ENCODE measurements at regions not wholly inside any gene's neighbourhood (a gene's known extent, or its start where the extent isn't known, plus 50 kb on each side); places are given as distances from the start of the nearest gene placed in this dataset.

DNA sequence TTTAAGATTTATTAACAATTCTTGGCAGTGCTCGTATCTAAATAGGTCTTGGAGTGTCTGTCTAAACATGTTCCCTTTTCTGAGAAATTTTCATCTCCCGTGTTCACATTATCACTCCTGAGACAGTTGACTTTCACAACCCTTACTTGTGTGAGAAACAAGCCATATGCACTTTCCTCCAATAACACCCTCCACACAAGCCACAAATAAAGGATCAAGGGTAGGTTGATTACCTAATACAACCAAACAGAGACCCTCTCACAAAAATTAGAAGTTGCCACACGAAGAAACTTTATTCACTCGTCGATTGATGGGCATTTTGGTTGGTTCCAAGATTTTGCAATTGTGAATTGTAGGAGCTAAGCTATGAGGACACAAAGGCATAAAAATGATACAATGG, 763.9 kb downstream of the TRAM1L1 start:
- intact Hi-C loops (cut with DNase I, micrococcal nuclease): no loop called here
- H3K4me3 Mint-ChIP-seq: no peak overlapping the region
- Histone ChIP-seq H3K9me3 (ENCODE audit: control insufficient read depth in 1 of 2, insufficient read depth in 1 of 2, low read length in 2 of 2) (no peaks in the 10 kb centered on the region), H3K36me3 (ENCODE audit: insufficient read depth, low read length) (no peaks in the 10 kb centered on the region), H3K27me3 (ENCODE audit: control insufficient read depth in 1 of 2, insufficient read depth in 2 of 2, low read length in 2 of 2) (no peaks in the 10 kb centered on the region), H3K27ac (ENCODE audit: low read depth in 1 of 2, low read length in 2 of 2) (no peak overlapping the region), H3K4me3 (ENCODE audit: low read length) (no peak overlapping the region), H3K4me1 (ENCODE audit: insufficient read depth, low read length) (no peaks in the 10 kb centered on the region)
- DNase-seq (no peak), ATAC-seq (ENCODE audit: poor library complexity) (no peak)
- H3K4me1 Mint-ChIP-seq (ENCODE audit: low read depth): no peaks in the 10 kb centered on the region
- no peaks in the 10 kb centered on the region for H3K36me3 Mint-ChIP-seq (ENCODE audit: low read depth)
- ChIA-PET CTCF (no interaction called here), POLR2A (no interaction called here)
- no peaks in the 10 kb centered on the region for H3K9me3 Mint-ChIP-seq
- TF ChIP-seq, protein P1, sequence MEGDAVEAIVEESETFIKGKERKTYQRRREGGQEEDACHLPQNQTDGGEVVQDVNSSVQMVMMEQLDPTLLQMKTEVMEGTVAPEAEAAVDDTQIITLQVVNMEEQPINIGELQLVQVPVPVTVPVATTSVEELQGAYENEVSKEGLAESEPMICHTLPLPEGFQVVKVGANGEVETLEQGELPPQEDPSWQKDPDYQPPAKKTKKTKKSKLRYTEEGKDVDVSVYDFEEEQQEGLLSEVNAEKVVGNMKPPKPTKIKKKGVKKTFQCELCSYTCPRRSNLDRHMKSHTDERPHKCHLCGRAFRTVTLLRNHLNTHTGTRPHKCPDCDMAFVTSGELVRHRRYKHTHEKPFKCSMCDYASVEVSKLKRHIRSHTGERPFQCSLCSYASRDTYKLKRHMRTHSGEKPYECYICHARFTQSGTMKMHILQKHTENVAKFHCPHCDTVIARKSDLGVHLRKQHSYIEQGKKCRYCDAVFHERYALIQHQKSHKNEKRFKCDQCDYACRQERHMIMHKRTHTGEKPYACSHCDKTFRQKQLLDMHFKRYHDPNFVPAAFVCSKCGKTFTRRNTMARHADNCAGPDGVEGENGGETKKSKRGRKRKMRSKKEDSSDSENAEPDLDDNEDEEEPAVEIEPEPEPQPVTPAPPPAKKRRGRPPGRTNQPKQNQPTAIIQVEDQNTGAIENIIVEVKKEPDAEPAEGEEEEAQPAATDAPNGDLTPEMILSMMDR (IDR thresholded peaks at IDR 0.05): no peak
- no peaks in the 10 kb centered on the region for H3K27me3 Mint-ChIP-seq
- no peak overlapping the region for H3K27ac Mint-ChIP-seq

DNA sequence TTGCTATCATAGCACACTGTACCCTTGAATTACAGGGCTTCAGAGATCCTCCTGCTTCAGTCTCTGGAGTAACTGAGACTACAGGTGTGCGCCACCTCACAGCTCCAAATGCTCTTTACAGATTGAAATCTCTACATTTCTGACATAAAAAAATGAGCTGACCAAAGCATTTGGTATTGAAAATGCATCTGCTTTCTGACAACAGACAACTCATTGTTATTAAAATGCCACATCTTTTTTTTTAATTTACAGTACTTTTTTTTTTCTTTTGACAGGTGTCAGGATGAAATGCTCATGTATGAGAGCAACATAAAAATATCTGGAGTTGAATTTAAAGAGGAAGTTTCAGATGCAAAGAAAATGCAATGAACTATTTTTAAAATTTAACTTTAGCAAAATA, 764.5 kb downstream of the TRAM1L1 start:
- ATAC-seq (ENCODE audit: poor library complexity): no peak
- Mint-ChIP-seq H3K9me3 (no peaks in the 10 kb centered on the region), H3K4me3 (no peak overlapping the region), H3K36me3 (ENCODE audit: low read depth) (no peaks in the 10 kb centered on the region), H3K4me1 (ENCODE audit: low read depth) (no peaks in the 10 kb centered on the region), H3K27ac (no peak overlapping the region), H3K27me3 (no peaks in the 10 kb centered on the region)
- ChIA-PET CTCF (no interaction called here), POLR2A (no interaction called here)
- no peaks in the 10 kb centered on the region for H3K36me3 ChIP-seq (ENCODE audit: insufficient read depth, low read length)
- no peak overlapping the region for H3K4me3 ChIP-seq (ENCODE audit: low read length)
- intact Hi-C loops (cut with DNase I, micrococcal nuclease): no loop called here
- no peaks in the 10 kb centered on the region for H3K9me3 ChIP-seq (ENCODE audit: control insufficient read depth in 1 of 2, insufficient read depth in 1 of 2, low read length in 2 of 2)
- TF ChIP-seq, protein P1 (IDR thresholded peaks at IDR 0.05): no peak
- H3K27ac ChIP-seq (ENCODE audit: low read depth in 1 of 2, low read length in 2 of 2): no peak overlapping the region
- no peaks in the 10 kb centered on the region for H3K27me3 ChIP-seq (ENCODE audit: control insufficient read depth in 1 of 2, insufficient read depth in 2 of 2, low read length in 2 of 2)
- DNase-seq: no peak
- H3K4me1 ChIP-seq (ENCODE audit: insufficient read depth, low read length): no peaks in the 10 kb centered on the region

DNA sequence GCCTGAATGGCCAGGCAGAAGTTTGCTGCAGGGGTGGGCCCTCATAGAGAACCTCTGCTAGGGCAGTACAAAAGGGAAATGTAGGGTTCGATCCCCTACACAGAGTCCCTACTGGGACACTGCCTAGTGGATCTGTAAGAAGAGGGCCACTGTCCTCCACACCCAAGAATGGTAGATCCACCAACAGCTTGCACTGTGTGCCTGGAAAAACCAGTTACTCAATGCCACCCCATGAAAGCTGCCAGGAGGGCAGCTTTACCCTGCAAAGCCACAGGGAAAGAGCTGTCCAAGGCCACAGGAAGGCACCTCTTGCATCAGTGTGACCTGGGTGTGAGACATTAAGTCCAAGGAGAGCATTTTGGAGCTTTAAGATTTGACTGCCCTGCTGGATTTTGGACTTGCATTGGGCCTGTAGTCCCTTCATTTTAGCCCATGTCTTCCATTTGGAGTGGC, 781.6 kb downstream of the TRAM1L1 start:
- H3K4me1 ChIP-seq (ENCODE audit: insufficient read depth, low read length): no peaks in the 10 kb centered on the region

More for the DNA sequence above, 781.6 kb downstream of the TRAM1L1 start:
- H3K4me1 Mint-ChIP-seq (ENCODE audit: low read depth): no peaks in the 10 kb centered on the region
- Histone ChIP-seq H3K27me3 (ENCODE audit: control insufficient read depth in 1 of 2, insufficient read depth in 2 of 2, low read length in 2 of 2) (no peaks in the 10 kb centered on the region), H3K4me3 (ENCODE audit: low read length) (no peak overlapping the region), H3K27ac (ENCODE audit: low read depth in 1 of 2, low read length in 2 of 2) (no peak overlapping the region), H3K36me3 (ENCODE audit: insufficient read depth, low read length) (no peaks in the 10 kb centered on the region), H3K9me3 (ENCODE audit: control insufficient read depth in 1 of 2, insufficient read depth in 1 of 2, low read length in 2 of 2) (no peaks in the 10 kb centered on the region)
- ChIA-PET POLR2A (no interaction called here), CTCF (no interaction called here)
- intact Hi-C loops (cut with DNase I, micrococcal nuclease): no loop called here
- TF ChIP-seq, protein P1 (IDR thresholded peaks at IDR 0.05): no peak
- H3K36me3 Mint-ChIP-seq (ENCODE audit: low read depth): no peaks in the 10 kb centered on the region
- DNase-seq (no peak), ATAC-seq (ENCODE audit: poor library complexity) (no peak)
- peaks cover 2% of the 10 kb centered on the region for H3K9me3 Mint-ChIP-seq
- H3K27me3 Mint-ChIP-seq: no peaks in the 10 kb centered on the region
- H3K4me3 Mint-ChIP-seq: no peak overlapping the region
- H3K27ac Mint-ChIP-seq: no peak overlapping the region
